ENCODE measurements at regions not wholly inside any gene's neighbourhood (a gene's known extent, or its start where the extent isn't known, plus 50 kb on each side); places are given as distances from the start of the nearest gene placed in this dataset.

DNA sequence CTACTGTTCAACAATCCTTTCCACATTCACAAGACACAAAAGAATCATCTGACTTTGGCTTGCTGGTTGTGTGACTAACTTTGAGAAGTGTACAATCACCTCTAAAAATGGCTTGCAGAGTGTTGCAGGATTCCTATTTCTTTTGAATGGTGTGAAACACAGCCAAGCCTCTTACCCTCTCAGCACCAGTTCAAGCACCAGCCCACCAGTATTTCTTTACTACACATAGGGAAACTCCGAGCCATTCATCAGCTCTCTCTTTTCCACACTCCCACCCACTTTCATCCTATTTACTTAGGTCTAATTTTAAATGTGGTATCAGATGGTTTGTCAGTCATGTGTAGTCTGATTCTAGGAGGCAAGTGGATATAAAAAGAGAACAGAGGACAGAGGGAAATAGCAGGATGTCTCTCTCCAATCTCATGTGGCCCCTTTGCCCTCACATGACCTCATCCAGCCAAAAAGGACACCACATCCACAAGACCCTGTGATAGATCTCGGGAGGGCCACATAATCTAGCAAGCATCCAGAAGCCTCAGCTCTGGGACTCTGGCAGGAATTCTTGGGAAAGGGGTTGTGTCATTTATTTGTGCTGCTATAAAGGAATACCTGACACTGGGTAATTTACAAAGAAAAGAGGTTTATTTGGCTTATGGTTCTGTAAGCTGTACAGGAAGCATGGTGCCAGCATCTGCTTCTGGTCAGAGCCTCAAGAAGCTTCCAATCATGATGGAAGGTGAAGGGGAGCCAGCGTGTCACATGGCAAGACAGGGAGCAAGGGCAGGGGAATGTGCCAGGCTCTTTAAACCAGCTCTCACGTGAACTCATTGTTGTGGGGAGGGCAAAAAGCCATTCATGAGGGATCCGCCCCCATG lies 66.8 kb upstream of the NEBL start:
- no peak overlapping the region for H3K4me3 ChIP-seq (ENCODE audit: low read length)
- no peak for DNase-seq (ENCODE audit: low read depth, low spot score)

DNA sequence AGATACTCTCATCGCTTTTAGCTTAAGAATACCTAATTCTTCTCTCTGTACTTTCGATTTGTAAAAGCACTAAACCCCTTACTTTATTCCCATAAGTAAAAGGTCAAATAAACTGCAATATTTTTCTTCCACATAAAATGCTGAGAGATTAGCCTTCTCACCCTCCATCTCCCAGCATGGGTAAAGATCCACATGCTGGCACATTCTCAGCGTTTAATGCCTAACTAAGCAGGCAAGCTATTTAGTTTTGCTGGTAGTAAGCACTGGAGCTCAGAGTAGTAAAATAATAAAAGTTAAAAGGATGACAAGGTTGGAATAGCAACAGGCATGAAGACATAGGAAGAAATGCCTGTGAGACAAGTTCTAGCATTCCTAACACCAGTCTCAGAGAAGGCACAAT lies 65.9 kb upstream of the NEBL start:
- no peak for DNase-seq (ENCODE audit: low read depth, low spot score)
- H3K4me3 ChIP-seq (ENCODE audit: low read length), result no peak overlapping the region

DNA sequence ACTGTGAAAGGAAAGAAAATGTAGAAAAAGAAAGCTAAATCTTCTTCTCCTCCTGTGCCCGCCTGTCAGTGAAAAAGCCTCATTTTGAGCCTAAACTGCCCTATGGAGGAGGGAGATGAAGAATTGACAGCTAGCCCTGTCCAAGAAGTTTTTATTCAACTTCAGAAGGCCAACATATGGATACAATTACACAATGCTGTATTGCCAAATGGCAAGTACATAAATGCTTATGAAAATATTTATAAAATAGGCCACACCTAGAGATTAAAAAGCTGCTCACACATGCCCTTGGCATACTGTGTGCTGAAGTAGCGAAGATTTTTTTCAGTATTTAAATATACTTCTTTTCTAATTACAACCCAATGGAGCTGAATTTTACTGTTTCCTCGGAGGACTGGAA lies 65.1 kb upstream of the NEBL start:
- no peak overlapping the region for H3K4me3 ChIP-seq (ENCODE audit: low read length)
- DNase-seq (ENCODE audit: low read depth, low spot score), result no peak

DNA sequence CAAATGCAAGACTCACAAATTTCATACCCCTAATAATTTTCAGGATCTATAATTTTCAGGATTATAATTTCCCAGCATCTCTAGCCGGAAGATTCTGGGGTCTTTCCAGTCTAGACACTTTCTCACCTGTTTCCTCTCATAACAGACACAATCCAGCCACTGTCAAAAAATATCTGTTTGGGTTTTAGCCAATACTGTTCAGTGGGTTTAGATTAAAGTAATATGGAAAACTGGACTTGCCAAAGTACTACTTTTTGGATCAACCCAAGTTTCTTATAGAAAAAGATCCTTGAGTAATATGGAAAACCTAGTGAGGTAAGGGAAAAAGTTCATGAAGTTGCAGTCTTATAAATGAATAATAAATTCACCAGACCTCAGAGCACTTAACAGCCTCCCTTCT lies 62.1 kb upstream of the NEBL start:
- H3K4me3 ChIP-seq (ENCODE audit: low read length), result no peak overlapping the region
- DNase-seq (ENCODE audit: low read depth, low spot score), result no peak

DNA sequence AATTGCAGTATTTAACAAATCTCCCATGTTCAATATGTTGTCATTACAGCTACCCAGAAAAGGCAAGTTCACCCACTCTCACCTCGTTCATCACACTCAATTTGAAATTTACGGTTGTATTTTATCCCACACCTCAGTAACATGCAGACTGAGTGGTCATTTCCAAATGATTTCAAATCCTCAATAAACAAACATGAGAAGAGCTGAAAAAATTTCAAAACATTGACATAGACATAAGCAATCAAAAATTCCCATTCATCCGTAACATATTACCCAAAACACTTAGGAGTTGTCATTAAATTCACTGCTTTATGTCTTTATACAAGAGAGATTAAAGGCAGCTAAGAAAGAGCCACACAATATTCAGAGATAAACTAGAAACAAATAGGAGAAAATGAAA lies 61.7 kb upstream of the NEBL start:
- no peak for DNase-seq (ENCODE audit: low read depth, low spot score)
- H3K4me3 ChIP-seq (ENCODE audit: low read length), result no peak overlapping the region

DNA sequence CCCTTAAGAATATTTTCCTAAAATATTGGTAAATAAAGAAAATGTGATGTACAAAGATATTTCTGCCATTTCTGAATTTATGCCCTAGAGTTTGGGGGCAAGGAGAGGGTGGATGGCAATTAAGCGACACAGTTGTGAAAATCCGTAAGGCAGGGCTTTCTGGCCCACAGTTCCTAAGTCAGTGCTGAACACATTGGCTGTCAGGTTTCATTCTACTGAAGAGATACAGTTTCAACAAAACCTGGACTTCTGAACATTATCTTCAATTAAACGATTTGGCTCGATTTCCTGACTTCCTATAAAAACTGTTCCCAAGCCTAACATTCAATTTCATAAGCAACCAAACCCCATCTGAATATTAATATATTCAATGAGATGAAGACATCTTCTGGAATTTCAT lies 61.1 kb upstream of the NEBL start:
- no peak overlapping the region for H3K4me3 ChIP-seq (ENCODE audit: low read length)
- no peak for DNase-seq (ENCODE audit: low read depth, low spot score)

DNA sequence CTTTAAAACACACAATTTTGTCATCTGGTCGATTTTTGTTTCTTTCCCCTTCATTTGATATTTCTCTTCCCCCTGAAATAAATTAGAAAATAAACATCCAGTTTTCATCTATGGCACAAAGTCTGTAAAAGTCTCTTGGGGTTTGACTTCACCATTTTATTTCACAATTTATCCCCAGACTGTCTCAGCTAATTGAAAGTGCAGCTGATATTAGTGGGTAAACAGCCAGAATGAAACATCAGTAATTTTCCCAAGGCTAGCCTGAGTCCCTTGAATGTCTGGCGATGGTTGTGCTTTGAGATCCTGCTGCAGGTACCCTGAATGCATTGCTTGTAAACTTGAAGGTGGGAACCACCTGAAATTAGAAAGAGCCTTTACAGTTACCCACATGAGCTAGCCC lies 60.6 kb upstream of the NEBL start:
- no peak overlapping the region for H3K4me3 ChIP-seq (ENCODE audit: low read length)
- DNase-seq (ENCODE audit: low read depth, low spot score), result no peak

DNA sequence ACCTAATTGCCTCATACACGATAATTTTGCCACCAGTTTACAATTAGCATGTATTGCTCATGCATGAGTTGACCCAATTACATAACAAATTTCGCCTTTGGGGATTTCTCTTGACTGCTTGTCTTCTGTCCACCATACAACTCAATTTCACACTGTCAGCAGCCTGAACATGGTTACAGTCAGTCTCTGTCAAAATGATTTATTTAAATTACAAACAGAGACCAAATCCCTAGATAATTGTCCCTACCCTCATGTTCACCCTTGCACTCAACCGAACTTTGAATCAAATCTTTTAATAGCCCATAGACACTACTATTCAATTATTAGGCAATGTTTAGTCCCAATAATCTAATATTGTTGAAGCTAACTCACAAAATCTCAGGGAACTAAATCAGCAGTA lies 59.7 kb upstream of the NEBL start:
- no peak overlapping the region for H3K4me3 ChIP-seq (ENCODE audit: low read length)
- no peak for DNase-seq (ENCODE audit: low read depth, low spot score)

DNA sequence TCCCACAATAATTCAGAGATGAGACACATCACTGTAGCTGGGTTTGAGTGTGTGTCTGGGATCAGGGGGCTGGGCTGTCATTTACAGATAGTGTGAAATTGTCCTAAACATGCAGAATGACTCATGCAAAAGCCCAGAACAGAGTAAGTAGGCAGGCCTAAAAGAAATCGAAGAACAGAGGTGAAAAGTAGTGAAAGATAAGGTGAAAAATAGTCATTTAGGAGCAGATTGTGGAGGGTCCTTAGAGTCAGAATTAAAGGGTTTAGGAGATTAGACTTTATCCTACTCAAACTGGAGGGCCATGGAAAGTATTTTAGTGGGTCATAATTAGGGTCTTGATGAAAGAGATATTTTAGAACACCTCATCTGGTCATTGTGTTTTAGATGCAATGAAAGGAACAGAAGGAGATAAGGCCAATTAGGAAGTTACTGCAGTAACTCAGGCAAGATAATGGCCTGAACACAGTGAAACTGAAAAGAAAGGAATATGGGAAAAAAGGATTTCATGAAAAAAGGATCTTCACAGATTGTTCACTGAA lies 58.3 kb upstream of the NEBL start:
- DNase-seq (ENCODE audit: low read depth, low spot score), result no peak
- H3K4me3 ChIP-seq (ENCODE audit: low read length), result no peak overlapping the region

DNA sequence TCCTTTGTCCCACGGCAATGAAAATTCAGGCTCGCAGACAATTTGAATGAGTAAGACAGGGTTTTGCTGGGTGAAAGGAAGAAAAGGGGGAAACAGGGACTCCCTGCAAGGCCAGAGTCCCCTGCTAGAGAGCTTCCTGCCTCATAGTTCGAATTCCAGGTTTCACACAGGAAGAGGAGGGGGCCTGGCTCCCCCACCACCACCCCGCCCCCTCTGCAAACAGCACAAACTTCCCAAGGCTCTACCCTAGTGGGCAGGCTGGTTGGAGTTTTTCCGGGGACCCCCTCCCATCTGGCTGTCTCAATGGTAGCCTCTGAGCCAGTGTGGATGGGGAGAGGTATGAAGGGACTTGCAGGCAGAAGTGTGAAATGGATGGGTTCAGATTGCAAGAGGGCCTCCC lies 57.4 kb upstream of the NEBL start:
- H3K4me3 ChIP-seq (ENCODE audit: low read length), result no peak overlapping the region
- no peak for DNase-seq (ENCODE audit: low read depth, low spot score)

DNA sequence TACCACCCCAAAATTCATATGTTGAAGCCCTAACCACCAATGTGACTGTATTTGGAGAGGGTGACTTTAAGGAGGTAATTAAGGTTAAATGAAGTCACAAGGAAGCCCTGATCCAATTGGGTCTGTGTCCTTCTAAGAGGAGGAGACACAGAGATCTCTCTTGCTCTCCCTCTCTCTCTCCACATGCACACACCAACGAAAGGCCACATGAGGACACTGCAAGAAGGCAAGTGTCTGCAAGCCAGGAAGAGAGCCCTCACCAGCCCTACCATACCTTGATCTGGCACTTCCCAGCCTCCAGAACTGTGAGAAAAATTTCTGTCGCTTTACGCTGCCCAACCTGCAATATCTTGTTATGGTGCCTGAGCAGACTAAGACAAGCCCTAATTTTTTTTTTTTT lies 56.0 kb upstream of the NEBL start:
- H3K4me3 ChIP-seq (ENCODE audit: low read length), result no peak overlapping the region
- DNase-seq (ENCODE audit: low read depth, low spot score), result no peak

DNA sequence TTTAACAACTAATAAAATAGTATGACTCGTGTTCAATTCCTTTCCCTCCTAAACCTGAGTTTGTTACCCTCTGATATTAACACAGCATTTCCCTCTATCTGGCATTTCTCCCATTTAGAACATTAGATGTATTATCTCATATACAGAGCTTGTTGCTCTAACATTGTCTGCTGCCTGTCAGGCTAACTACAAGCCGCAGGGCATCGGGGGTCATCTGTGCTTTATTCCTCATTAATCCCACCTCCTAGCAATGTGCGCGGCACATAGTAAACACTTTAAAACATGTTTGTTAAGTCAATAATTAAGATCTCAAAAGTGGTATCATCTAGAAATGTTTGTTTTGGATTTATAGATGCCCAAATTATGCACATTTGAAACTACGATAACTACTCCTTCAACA lies 52.9 kb upstream of the NEBL start:
- no peak overlapping the region for H3K4me3 ChIP-seq (ENCODE audit: low read length)
- no peak for DNase-seq (ENCODE audit: low read depth, low spot score)

DNA sequence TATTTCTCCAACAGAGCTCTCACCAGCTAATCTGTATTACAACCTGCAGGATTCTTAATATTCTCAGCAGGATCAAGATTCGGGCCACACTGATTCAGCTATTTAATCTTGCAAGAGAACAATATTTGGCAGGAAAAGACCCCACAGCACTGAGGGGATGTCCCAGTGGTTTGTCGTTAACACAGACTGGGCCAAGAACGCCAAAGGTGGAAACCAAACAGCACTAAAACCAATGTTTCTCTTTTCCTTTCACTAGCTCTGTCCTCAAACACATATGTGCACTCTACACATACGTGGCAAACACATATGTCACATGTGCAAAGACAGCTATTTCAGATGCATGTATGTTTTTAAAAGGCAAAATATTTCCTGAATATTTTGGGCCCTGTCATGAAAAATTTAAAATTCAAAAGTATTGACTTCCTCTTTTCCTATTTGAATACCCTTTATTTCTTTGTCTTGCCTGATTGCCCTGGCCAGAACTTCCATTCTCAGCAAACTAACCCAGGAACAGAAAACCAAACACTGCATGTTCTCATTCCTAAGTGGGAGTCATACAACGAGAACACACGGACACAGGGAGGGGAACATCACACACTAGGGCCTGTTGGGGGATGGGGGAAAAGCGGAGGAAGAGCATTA lies 51.7 kb upstream of the NEBL start:
- H3K4me3 ChIP-seq (ENCODE audit: low read length), result no peak overlapping the region
- no peak for DNase-seq (ENCODE audit: low read depth, low spot score)

Data from Jurkat, Clone E6-1 (cell line).